ENCODE measurements at regions not wholly inside any gene's neighbourhood (a gene's known extent, or its start where the extent isn't known, plus 50 kb on each side); places are given as distances from the start of the nearest gene placed in this dataset.

- TF ChIP-seq CTCF (conservative IDR thresholded peaks at IDR 0.05 in 1 of 2, IDR thresholded peaks at IDR 0.05 in 1 of 2; ENCODE audit: extremely low read depth in 1 of 2, insufficient read depth in 1 of 2, low read depth in 1 of 2, low read length in 2 of 2): no peak
- TF ChIP-seq EZH2 (IDR thresholded peaks at IDR 0.05; ENCODE audit: borderline replicate concordance, low read length): no peak
Measured at GRCh38 chr5:57983426-57983825, 476.5 kb downstream of the PLK2 start.
